ENCODE measurements at regions not wholly inside any gene's neighbourhood (a gene's known extent, or its start where the extent isn't known, plus 50 kb on each side); places are given as distances from the start of the nearest gene placed in this dataset.

DNA sequence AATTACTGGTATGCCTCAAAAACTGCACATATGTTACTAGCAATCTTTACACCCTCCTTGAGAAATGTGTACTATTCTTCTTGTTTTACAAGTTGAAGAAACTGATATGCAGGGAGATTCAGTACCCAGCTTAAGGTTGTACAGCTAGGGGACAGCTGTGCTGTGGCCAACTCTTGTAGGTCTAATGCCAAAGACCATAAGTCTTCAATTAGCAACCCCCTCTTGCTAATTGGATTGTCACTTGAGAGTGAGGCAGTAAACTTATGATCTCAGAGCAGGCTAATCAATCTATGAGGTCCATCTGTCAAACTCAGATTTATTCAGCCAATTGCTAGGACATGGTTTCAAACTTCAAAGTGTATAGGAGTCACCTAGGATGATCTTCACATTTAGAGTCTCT, 492.0 kb upstream of the USP24 start:
- no peak overlapping the region for H3K4me3 Mint-ChIP-seq
- ATAC-seq (replicated peaks) = no peak
- DNase-seq = no peak
- peaks cover 0 to 3% of the 10 kb centered on the region in 2 donors for H3K9me3 Mint-ChIP-seq
- H3K27me3 Mint-ChIP-seq = peaks cover 2 to 13% of the 10 kb centered on the region in 2 donors
- no peak overlapping the region for H3K27ac Mint-ChIP-seq
- no peaks in the 10 kb centered on the region for H3K36me3 Mint-ChIP-seq (ENCODE audit: insufficient read depth)
- no peaks in the 10 kb centered on the region for H3K4me1 Mint-ChIP-seq (ENCODE audit: low read depth in 2 of 2)

GRCh38 chr1:55706397-55706796, 491.2 kb upstream of the USP24 start:
- no peaks in the 10 kb centered on the region for H3K36me3 Mint-ChIP-seq (ENCODE audit: insufficient read depth)
- ATAC-seq (replicated peaks) (no peak), DNase-seq (no peak)
- no peak overlapping the region for H3K4me3 Mint-ChIP-seq
- H3K27ac Mint-ChIP-seq = no peak overlapping the region
- H3K4me1 Mint-ChIP-seq (ENCODE audit: low read depth in 2 of 2) = no peaks in the 10 kb centered on the region
- H3K27me3 Mint-ChIP-seq = peaks cover 10 to 20% of the 10 kb centered on the region in 2 donors
- H3K9me3 Mint-ChIP-seq = peaks cover 0 to 3% of the 10 kb centered on the region in 2 donors

DNA sequence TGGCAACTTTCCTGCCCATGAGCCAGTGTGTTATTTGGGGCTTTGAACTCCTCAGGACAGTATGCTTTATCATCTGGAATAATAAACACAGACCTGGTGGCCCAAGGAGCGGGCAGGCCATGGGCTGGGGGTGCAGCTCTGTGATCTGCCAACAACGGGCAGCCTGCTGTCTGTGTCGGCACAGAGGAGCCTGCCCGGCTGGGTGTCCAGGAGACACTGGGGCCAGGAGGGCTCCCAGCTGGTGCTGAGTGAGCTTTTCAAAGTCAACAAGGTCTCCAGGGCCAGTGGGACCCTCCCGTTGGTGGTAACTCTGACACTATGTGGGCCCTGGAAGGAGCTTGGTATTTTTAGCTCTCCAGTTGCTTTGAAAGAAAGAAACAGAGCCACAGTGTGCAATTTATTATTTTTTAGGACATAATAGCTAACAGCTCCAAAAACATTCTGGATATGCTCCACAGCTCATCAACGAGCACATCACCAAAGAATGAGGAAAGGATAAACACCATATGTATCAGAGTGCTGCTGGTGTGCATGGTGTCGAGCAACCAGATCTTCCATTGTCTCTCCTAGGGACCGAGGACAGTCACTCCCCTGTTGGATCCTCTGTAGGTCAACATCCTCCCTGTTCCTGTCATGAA, 488.7 kb upstream of the USP24 start:
- ATAC-seq (replicated peaks) = no peak

GRCh38 chr1:55702064-55702463, 486.9 kb upstream of the USP24 start:
- H3K4me3 Mint-ChIP-seq = no peak overlapping the region
- ATAC-seq (replicated peaks) (no peak), DNase-seq (no peak)
- H3K36me3 Mint-ChIP-seq (ENCODE audit: insufficient read depth) = no peaks in the 10 kb centered on the region
- H3K9me3 Mint-ChIP-seq = peaks cover 0 to 2% of the 10 kb centered on the region in 2 donors
- H3K27ac Mint-ChIP-seq = no peak overlapping the region
- peaks cover 10 to 27% of the 10 kb centered on the region in 2 donors for H3K27me3 Mint-ChIP-seq
- H3K4me1 Mint-ChIP-seq (ENCODE audit: low read depth in 2 of 2) = no peaks in the 10 kb centered on the region

More for the DNA sequence above, 488.7 kb upstream of the USP24 start:
- DNase-seq = no peak
- Mint-ChIP-seq H3K36me3 (ENCODE audit: insufficient read depth) (no peaks in the 10 kb centered on the region), H3K9me3 (peaks cover 0 to 2% of the 10 kb centered on the region in 2 donors), H3K4me1 (ENCODE audit: low read depth in 2 of 2) (no peaks in the 10 kb centered on the region), H3K27ac (no peak overlapping the region), H3K4me3 (no peak overlapping the region), H3K27me3 (peaks cover 10 to 27% of the 10 kb centered on the region in 2 donors)

- Mint-ChIP-seq H3K4me3 (no peak overlapping the region), H3K9me3 (peaks cover 0 to 2% of the 10 kb centered on the region in 2 donors), H3K27ac (no peak overlapping the region), H3K4me1 (ENCODE audit: low read depth in 2 of 2) (no peaks in the 10 kb centered on the region), H3K27me3 (peaks cover 10 to 27% of the 10 kb centered on the region in 2 donors), H3K36me3 (ENCODE audit: insufficient read depth) (no peaks in the 10 kb centered on the region)
- DNase-seq = no peak
- ATAC-seq (replicated peaks) = no peak
These were observed 485.4 kb upstream of the USP24 start for GRCh38 chr1:55700359-55701130.

DNA sequence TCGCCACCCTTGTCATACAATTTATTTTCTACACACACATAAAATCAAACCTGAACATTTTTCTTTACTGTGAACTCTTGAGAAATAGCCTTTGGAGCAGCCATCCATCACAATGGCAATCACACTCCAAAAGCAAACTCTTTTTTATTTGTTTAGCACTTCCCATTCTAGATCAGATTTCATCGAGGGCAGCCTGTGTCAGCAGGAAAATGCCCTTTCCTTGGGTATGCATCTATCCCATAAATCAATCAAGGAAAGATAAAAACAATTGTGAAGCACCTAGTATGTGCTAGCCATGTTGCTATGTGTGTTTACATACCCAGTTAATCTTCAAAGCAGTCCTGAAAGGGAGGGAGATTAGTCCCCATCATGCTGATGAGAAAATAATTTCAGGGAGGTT, 484.1 kb upstream of the USP24 start:
- H3K4me3 Mint-ChIP-seq = no peak overlapping the region

DNA sequence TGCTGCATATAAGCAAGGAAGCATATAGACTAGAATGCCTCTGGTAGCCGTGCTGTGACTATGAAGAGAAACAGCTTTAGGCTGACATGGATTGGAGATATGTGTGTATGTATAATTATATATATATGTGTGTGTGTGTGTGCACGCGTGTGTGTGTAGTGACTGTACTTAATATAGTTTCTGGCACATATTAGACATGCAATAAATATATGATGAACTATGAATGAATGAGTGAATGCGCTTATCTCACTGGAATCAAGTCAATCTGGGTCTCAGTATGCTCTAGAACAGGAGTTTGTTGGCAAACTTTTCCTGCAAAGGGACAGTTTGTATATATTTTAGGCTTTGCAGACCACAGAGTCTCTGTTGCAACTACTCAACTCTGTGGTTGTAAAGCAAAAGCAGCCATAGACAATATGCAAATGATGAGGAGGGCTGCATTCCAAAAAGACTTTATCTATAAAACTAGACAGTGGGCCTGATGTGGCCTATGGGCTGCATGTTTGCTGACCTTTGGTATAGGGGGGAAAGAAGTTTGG, 482.9 kb upstream of the USP24 start:
- Mint-ChIP-seq H3K4me1 (ENCODE audit: low read depth in 2 of 2) (no peaks in the 10 kb centered on the region), H3K27me3 (peaks cover 10 to 18% of the 10 kb centered on the region in 2 donors), H3K9me3 (no peaks in the 10 kb centered on the region), H3K36me3 (ENCODE audit: insufficient read depth) (no peaks in the 10 kb centered on the region), H3K4me3 (no peak overlapping the region), H3K27ac (no peak overlapping the region)
- ATAC-seq (replicated peaks) (no peak), DNase-seq (no peak)

More for the DNA sequence above, 484.1 kb upstream of the USP24 start:
- Mint-ChIP-seq H3K27ac (no peak overlapping the region), H3K9me3 (peaks cover 0 to 2% of the 10 kb centered on the region in 2 donors), H3K4me1 (ENCODE audit: low read depth in 2 of 2) (no peaks in the 10 kb centered on the region), H3K27me3 (peaks cover 10 to 23% of the 10 kb centered on the region in 2 donors), H3K36me3 (ENCODE audit: insufficient read depth) (no peaks in the 10 kb centered on the region)
- DNase-seq = no peak
- ATAC-seq (replicated peaks) = no peak

DNA sequence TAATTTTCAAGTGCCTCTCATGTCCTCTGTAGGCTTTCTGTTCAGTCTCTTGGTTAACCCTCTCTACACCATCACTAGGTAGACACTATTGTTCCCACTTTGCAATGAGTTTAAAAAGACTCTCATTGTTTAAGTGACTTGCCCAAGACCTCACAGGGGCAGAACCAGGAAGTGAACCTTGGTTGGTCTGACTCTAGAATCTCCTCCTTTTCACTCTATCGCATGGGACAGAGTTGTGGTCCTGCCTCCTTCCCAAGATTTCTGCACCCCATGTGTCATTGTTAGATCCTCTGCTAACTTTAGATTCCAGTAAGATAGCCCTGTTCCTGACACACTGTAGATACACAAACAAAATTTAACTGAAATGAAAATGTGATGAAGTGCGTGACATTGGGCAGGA, 481.7 kb upstream of the USP24 start:
- no peak for ATAC-seq (replicated peaks)
- H3K36me3 Mint-ChIP-seq (ENCODE audit: insufficient read depth) = no peaks in the 10 kb centered on the region
- no peak overlapping the region for H3K4me3 Mint-ChIP-seq
- H3K27me3 Mint-ChIP-seq = peaks cover 11% of the 10 kb centered on the region in 2 donors
- DNase-seq = no peak
- no peak overlapping the region for H3K27ac Mint-ChIP-seq
- no peaks in the 10 kb centered on the region for H3K4me1 Mint-ChIP-seq (ENCODE audit: low read depth in 2 of 2)
- H3K9me3 Mint-ChIP-seq = no peaks in the 10 kb centered on the region

- no peak overlapping the region for H3K4me3 Mint-ChIP-seq
- no peaks in the 10 kb centered on the region for H3K9me3 Mint-ChIP-seq
- no peak for ATAC-seq (replicated peaks)
- H3K36me3 Mint-ChIP-seq (ENCODE audit: insufficient read depth) = no peaks in the 10 kb centered on the region
- no peaks in the 10 kb centered on the region for H3K4me1 Mint-ChIP-seq (ENCODE audit: low read depth in 2 of 2)
- no peak for DNase-seq
- no peak overlapping the region for H3K27ac Mint-ChIP-seq
- peaks cover 7% of the 10 kb centered on the region in 2 donors for H3K27me3 Mint-ChIP-seq
These were observed 481.1 kb upstream of the USP24 start for GRCh38 chr1:55696181-55696754.

DNA sequence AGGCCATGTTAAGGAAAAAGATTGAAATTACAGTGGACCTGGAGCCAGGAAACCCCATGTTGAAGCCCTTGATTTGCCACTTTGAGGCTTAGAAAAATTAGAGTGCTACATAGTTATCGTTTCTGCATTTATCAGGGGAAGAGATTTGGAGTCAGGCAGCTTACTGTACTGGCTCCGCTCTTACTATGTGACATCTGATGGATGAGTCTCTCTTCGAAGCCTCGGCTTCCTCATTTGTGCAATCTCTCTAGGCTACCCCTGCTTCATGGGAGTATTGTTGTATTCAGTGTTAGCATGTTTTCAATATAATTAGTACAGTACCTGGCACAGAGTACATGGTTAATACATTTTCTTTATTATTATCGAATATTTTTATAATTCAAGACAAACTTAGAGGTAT, 480.4 kb upstream of the USP24 start:
- Mint-ChIP-seq H3K4me3 (no peak overlapping the region), H3K27me3 (peaks cover 4 to 7% of the 10 kb centered on the region in 2 donors), H3K27ac (no peak overlapping the region), H3K4me1 (ENCODE audit: low read depth in 2 of 2) (no peaks in the 10 kb centered on the region), H3K9me3 (no peaks in the 10 kb centered on the region), H3K36me3 (ENCODE audit: insufficient read depth) (no peaks in the 10 kb centered on the region)
- no peak for ATAC-seq (replicated peaks)
- DNase-seq = no peak

DNA sequence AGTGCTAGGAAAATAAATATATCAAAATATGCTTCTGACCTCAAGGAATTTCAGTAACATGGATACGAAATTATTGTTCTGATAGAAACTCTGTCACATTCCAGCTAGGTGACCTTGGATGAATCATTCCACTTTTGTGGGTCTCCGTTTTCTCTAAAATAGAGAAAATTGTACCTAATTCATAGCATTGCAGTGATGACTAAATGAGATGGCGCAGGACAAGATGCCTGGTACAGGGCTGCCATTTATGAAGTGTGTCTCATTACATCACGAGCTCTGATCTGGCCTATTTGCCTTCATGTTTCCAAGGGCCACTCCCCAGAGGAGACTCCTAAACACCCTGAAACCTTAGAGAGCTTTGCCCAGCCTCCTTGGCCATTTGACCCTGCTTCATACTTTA, 480.0 kb upstream of the USP24 start:
- no peak overlapping the region for H3K27ac Mint-ChIP-seq
- no peak overlapping the region for H3K4me3 Mint-ChIP-seq
- H3K9me3 Mint-ChIP-seq = no peaks in the 10 kb centered on the region
- peaks cover 0 to 7% of the 10 kb centered on the region in 2 donors for H3K27me3 Mint-ChIP-seq
- no peak for ATAC-seq (replicated peaks)
- no peaks in the 10 kb centered on the region for H3K4me1 Mint-ChIP-seq (ENCODE audit: low read depth in 2 of 2)
- H3K36me3 Mint-ChIP-seq (ENCODE audit: insufficient read depth) = no peaks in the 10 kb centered on the region
- DNase-seq = no peak

GRCh38 chr1:55694310-55694801, 479.2 kb upstream of the USP24 start:
- Mint-ChIP-seq H3K4me1 (ENCODE audit: low read depth in 2 of 2) (no peaks in the 10 kb centered on the region), H3K27ac (no peak overlapping the region), H3K27me3 (peaks cover 0 to 12% of the 10 kb centered on the region in 2 donors), H3K36me3 (ENCODE audit: insufficient read depth) (no peaks in the 10 kb centered on the region), H3K9me3 (no peaks in the 10 kb centered on the region), H3K4me3 (no peak overlapping the region)
- ATAC-seq (replicated peaks) = no peak
- no peak for DNase-seq

GRCh38 chr1:55692726-55693125, 477.6 kb upstream of the USP24 start:
- no peak for DNase-seq
- Mint-ChIP-seq H3K4me3 (no peak overlapping the region), H3K27ac (no peak overlapping the region), H3K36me3 (ENCODE audit: insufficient read depth) (no peaks in the 10 kb centered on the region), H3K4me1 (ENCODE audit: low read depth in 2 of 2) (no peaks in the 10 kb centered on the region), H3K9me3 (no peaks in the 10 kb centered on the region), H3K27me3 (peaks cover 11 to 14% of the 10 kb centered on the region in 2 donors)
- no peak for ATAC-seq (replicated peaks)

All from effector memory CD8-positive, alpha-beta T cell (primary cell).